PC-3 (cell line): ENCODE measurements at regions not wholly inside any gene's neighbourhood (a gene's known extent, or its start where the extent isn't known, plus 50 kb on each side); places are given as distances from the start of the nearest gene placed in this dataset.

ENCODE experiments used
- EZH2 ChIP-seq: fragments of 300-600 bp; sonication (generic); IDR thresholded peaks from one replicate; pipeline ENCODE4 v1.6.1; 2017; ENCODE audit warnings: antibody characterized with exemption, mild to moderate bottlenecking, low read length; ENCODE audit not compliant: unreplicated experiment
- TF ChIP-seq, protein P1 (sequence below): fragments of 300-600 bp; sonication (generic); conservative IDR thresholded peaks from 2 replicates; pipeline ENCODE4 v1.5.1; 2017; ENCODE audit warnings: antibody characterized with exemption, low read depth, mild to moderate bottlenecking, low read length

GRCh38 chr4:131304686-131305085 is 1844.4 kb upstream of the PCDH10 start:
- TF ChIP-seq, protein P1, sequence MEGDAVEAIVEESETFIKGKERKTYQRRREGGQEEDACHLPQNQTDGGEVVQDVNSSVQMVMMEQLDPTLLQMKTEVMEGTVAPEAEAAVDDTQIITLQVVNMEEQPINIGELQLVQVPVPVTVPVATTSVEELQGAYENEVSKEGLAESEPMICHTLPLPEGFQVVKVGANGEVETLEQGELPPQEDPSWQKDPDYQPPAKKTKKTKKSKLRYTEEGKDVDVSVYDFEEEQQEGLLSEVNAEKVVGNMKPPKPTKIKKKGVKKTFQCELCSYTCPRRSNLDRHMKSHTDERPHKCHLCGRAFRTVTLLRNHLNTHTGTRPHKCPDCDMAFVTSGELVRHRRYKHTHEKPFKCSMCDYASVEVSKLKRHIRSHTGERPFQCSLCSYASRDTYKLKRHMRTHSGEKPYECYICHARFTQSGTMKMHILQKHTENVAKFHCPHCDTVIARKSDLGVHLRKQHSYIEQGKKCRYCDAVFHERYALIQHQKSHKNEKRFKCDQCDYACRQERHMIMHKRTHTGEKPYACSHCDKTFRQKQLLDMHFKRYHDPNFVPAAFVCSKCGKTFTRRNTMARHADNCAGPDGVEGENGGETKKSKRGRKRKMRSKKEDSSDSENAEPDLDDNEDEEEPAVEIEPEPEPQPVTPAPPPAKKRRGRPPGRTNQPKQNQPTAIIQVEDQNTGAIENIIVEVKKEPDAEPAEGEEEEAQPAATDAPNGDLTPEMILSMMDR: no peak
- no peak for TF ChIP-seq EZH2
